DOHH2 (cell line): ENCODE measurements at regions not wholly inside any gene's neighbourhood (a gene's known extent, or its start where the extent isn't known, plus 50 kb on each side); places are given as distances from the start of the nearest gene placed in this dataset.

Experiments
- CTCF ChIP-seq: fragments of 200-600 bp; sonication (generic); IDR thresholded peaks from one replicate; pipeline ENCODE4 v1.5.1; 2014; ENCODE audit warnings: antibody characterized with exemption, mild to moderate bottlenecking, low read depth, low read length; ENCODE audit not compliant: poor library complexity, severe bottlenecking
- EZH2phosphoT487 ChIP-seq: fragments of 200-600 bp; sonication (generic); IDR thresholded peaks from 2 replicates; pipeline ENCODE4 v1.6.1; 2017; ENCODE audit warnings: borderline replicate concordance, mild to moderate bottlenecking, antibody characterized with exemption, low read length, moderate library complexity, mixed read lengths

DNA sequence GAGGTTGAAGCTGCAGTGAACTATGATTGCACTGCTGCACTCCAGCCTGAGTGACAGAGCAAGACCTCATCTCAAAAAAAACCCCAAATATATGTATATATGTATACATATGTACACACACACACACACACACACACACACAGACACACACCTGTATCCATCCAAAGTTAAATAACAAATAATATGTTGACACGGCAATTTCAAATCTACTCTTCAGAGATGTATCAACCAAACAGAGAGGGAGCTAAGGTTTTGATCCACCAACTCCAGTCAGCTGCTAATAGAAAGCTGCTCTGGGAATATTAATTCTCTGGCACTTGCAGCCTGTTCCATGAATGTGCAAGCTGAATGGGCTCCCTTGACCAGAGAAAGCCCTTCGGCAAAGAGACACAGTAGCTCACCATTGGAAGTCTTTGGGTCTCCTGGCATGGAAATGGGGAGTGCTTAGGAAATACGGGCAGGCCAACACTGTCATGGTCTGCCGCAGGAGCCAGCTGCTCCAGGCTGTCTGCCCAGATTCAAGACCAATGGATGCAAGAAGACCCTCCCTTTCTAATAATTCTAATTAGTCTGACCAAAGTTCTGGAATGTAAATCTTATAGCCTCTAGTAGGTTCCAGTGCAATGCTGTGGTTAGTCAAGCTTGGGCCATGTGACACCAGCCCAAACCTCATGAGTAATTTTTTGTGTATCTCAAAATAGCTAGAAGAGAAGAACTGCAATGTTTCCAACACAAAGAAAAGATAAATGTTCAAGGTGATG is 299.8 kb downstream of the KBTBD8 start:
- no peak for TF ChIP-seq CTCF
- TF ChIP-seq EZH2phosphoT487, result no peak
